OCI-LY3 (cell line): ENCODE measurements at regions not wholly inside any gene's neighbourhood (a gene's known extent, or its start where the extent isn't known, plus 50 kb on each side); places are given as distances from the start of the nearest gene placed in this dataset.

Experiments
- EZH2phosphoT487 ChIP-seq: fragments of 200-600 bp; shearing (Covaris generic); IDR thresholded peaks from 2 replicates; pipeline ENCODE4 v1.6.1; 2018; ENCODE audit warnings: antibody characterized with exemption, mixed run types, low read depth
- TF ChIP-seq, protein P1 (sequence below): fragments of 200-600, 300-600 bp; sonication (generic); IDR thresholded peaks from 2 replicates; pipeline ENCODE4 v1.5.1; 2014; ENCODE audit warnings: antibody characterized with exemption, low read length, low read depth

DNA sequence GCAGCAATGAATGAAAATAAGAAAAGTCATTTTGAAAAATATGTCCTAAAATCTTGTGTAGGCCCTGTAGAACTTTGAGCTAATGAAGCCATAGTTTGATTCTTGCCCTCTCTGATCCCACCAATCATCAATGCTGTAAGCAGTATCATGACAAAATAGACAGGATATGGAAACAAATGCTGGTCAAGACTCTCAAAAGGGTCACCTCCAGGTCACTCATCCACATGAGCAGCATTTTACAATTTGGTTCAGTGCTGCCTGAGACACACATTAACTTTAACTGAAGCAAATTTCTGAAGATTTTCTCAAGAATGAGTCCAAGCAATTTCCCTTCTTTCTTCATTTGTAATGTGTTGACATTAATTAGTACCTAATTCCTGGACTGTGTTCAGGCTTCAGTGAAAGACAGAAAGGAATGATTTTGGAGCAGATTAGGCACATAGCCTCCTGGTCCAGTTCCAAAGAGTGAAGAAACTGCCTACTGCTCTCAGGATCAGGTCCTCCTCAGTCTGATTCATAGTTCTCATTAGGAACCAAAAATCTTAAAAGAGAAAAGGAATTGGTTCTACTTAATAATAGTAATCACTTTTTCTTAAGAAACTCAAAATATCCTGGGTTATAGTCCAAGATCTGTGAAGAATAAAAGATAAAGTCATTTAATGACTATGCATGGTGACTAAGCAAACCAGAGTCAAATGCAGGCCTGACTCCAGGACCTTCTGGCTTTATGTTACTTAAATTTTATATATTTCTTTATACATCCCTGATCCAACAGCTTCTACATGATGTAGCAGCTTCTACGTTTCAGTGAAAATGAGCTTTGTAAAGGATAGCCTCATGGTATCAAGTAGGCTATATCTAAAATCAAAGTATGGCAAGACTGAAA, 192.1 kb upstream of the RGMB start:
- TF ChIP-seq, protein P1, sequence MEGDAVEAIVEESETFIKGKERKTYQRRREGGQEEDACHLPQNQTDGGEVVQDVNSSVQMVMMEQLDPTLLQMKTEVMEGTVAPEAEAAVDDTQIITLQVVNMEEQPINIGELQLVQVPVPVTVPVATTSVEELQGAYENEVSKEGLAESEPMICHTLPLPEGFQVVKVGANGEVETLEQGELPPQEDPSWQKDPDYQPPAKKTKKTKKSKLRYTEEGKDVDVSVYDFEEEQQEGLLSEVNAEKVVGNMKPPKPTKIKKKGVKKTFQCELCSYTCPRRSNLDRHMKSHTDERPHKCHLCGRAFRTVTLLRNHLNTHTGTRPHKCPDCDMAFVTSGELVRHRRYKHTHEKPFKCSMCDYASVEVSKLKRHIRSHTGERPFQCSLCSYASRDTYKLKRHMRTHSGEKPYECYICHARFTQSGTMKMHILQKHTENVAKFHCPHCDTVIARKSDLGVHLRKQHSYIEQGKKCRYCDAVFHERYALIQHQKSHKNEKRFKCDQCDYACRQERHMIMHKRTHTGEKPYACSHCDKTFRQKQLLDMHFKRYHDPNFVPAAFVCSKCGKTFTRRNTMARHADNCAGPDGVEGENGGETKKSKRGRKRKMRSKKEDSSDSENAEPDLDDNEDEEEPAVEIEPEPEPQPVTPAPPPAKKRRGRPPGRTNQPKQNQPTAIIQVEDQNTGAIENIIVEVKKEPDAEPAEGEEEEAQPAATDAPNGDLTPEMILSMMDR, result no peak
- TF ChIP-seq EZH2phosphoT487, result no peak
